ENCODE measurements at regions not wholly inside any gene's neighbourhood (a gene's known extent, or its start where the extent isn't known, plus 50 kb on each side); places are given as distances from the start of the nearest gene placed in this dataset.

GRCh38 chr22:22422629-22423112, 85.9 kb downstream of the ZNF280B start:
- peak; percentile 34 for DNase-seq

GRCh38 chr22:22423681-22424080, 84.9 kb downstream of the ZNF280B start:
- DNase-seq, result no peak

- DNase-seq, result no peak
Observed at GRCh38 chr22:22424210-22424800, 84.2 kb downstream of the ZNF280B start.

GRCh38 chr22:22424956-22425355, 83.6 kb downstream of the ZNF280B start:
- DNase-seq, result no peak

- DNase-seq, result no peak
Observed at GRCh38 chr22:22425356-22425755, 83.2 kb downstream of the ZNF280B start.

- no peak for DNase-seq
Observed at GRCh38 chr22:22425783-22426624, 82.5 kb downstream of the ZNF280B start.

GRCh38 chr22:22427542-22428065, 80.9 kb downstream of the ZNF280B start:
- no peak for DNase-seq

GRCh38 chr22:22428222-22429098, 80.1 kb downstream of the ZNF280B start:
- no peak for DNase-seq

- DNase-seq, result no peak
Observed at GRCh38 chr22:22429369-22430108, 79.0 kb downstream of the ZNF280B start.

GRCh38 chr22:22430111-22430820, 78.3 kb downstream of the ZNF280B start:
- DNase-seq, result no peak

GRCh38 chr22:22431271-22432220, 77.0 kb downstream of the ZNF280B start:
- peak; percentile 23 for DNase-seq

- DNase-seq, result no peak
Observed at GRCh38 chr22:22432479-22432878, 76.1 kb downstream of the ZNF280B start.

- no peak for DNase-seq
Observed at GRCh38 chr22:22432937-22433336, 75.6 kb downstream of the ZNF280B start.

GRCh38 chr22:22433770-22434169, 74.8 kb downstream of the ZNF280B start:
- no peak for DNase-seq
